Hippocampal formation (tissue), 2 donors: ENCODE measurements at regions not wholly inside any gene's neighbourhood (a gene's known extent, or its start where the extent isn't known, plus 50 kb on each side); places are given as distances from the start of the nearest gene placed in this dataset.

ENCODE experiments used
- DNase-seq, 2 donors: peaks; one replicate each; lab custom pipeline; 2025; lab: John Stamatoyannopoulos, UW

GRCh38 chr1:181327796-181328195 is 155.5 kb upstream of the CACNA1E start:
- DNase-seq, result no peak

GRCh38 chr1:181334724-181335123 is 148.6 kb upstream of the CACNA1E start:
- DNase-seq, result no peak

GRCh38 chr1:181335631-181336030 is 147.7 kb upstream of the CACNA1E start:
- no peak for DNase-seq

- DNase-seq, result no peak
Measured at GRCh38 chr1:181341026-181341632, 142.2 kb upstream of the CACNA1E start.

GRCh38 chr1:181344091-181344490 is 139.2 kb upstream of the CACNA1E start:
- DNase-seq, result no peak

- no peak for DNase-seq
Measured at GRCh38 chr1:181345146-181345545, 138.2 kb upstream of the CACNA1E start.

- DNase-seq, result no peak
Measured at GRCh38 chr1:181347495-181348390, 135.6 kb upstream of the CACNA1E start.

- DNase-seq, result no peak
Measured at GRCh38 chr1:181349512-181349911, 133.8 kb upstream of the CACNA1E start.

- DNase-seq, result no peak
Measured at GRCh38 chr1:181350131-181350530, 133.2 kb upstream of the CACNA1E start.

- DNase-seq, result no peak
Measured at GRCh38 chr1:181351740-181352139, 131.6 kb upstream of the CACNA1E start.

- DNase-seq, result no peak
Measured at GRCh38 chr1:181352695-181353094, 130.6 kb upstream of the CACNA1E start.

GRCh38 chr1:181353526-181353925 is 129.8 kb upstream of the CACNA1E start:
- DNase-seq, result no peak

- no peak for DNase-seq
Measured at GRCh38 chr1:181354865-181355264, 128.5 kb upstream of the CACNA1E start.

GRCh38 chr1:181356505-181357340 is 126.6 kb upstream of the CACNA1E start:
- DNase-seq, result peak in 1 of 2 donors; percentile 28

GRCh38 chr1:181359012-181359411 is 124.3 kb upstream of the CACNA1E start:
- no peak for DNase-seq

- no peak for DNase-seq
Measured at GRCh38 chr1:181364801-181365200, 118.5 kb upstream of the CACNA1E start.

- no peak for DNase-seq
Measured at GRCh38 chr1:181366910-181367309, 116.4 kb upstream of the CACNA1E start.

- DNase-seq, result no peak
Measured at GRCh38 chr1:181369416-181369815, 113.9 kb upstream of the CACNA1E start.

GRCh38 chr1:181383695-181384094 is 99.6 kb upstream of the CACNA1E start:
- DNase-seq, result no peak

- DNase-seq, result no peak
Measured at GRCh38 chr1:181386340-181386739, 97.0 kb upstream of the CACNA1E start.

- no peak for DNase-seq
Measured at GRCh38 chr1:181386951-181387350, 96.4 kb upstream of the CACNA1E start.

GRCh38 chr1:181387702-181388101 is 95.6 kb upstream of the CACNA1E start:
- no peak for DNase-seq
